Naive thymus-derived CD4-positive, alpha-beta T cell (primary cell): ENCODE measurements at regions not wholly inside any gene's neighbourhood (a gene's known extent, or its start where the extent isn't known, plus 50 kb on each side); places are given as distances from the start of the nearest gene placed in this dataset.
"Not testable (repeated sequence)": the region's sequence is repeated elsewhere in the genome, so short reads cannot be mapped to it uniquely, and the experiment has no call there.

Experiments
- ATAC-seq: fragments of 150-1000 bp; cut with Tn5 transposase; 2 replicates; pipeline ENCODE4 v1.10.0; 2021; ENCODE audit warnings: mild to moderate bottlenecking, moderate library complexity
- CTCF ChIA-PET: fragments of 350-600 bp; sonication (Branson Sonifier 250); formaldehyde crosslinking; loops from one replicate; lab custom pipeline; 2021; ENCODE audit warnings: antibody characterized with exemption; lab: Charles Lee
- POLR2A ChIA-PET: fragments of 350-600 bp; sonication (Branson Sonifier 250); formaldehyde crosslinking; loops from one replicate; lab custom pipeline; 2021; ENCODE audit warnings: antibody characterized with exemption, inconsistent platforms; lab: Charles Lee
- DNase-seq, 9 donors: peaks; one replicate each; pipeline versions ENCODE4 v3.0.0 to v3.0.0-alpha.2; 2020 to 2022; ENCODE audit warnings: mixed read lengths in 1 of 9
- H3K27ac ChIP-seq: one replicate; pipeline ENCODE4 v1.7.0; 2013; ENCODE audit warnings: mild to moderate bottlenecking, low read depth, low read length, moderate library complexity
- H3K27me3 ChIP-seq, 2 donors: one replicate each; pipeline ENCODE4 v1.7.0; 2013; ENCODE audit warnings: low read length in 2 of 2, mild to moderate bottlenecking in 2 of 2, moderate library complexity in 2 of 2; ENCODE audit not compliant: control insufficient read depth in 2 of 2, insufficient read depth in 2 of 2
- H3K36me3 ChIP-seq, 3 experiments: 1 replicate in 2 of 3; 2 replicates in 1 of 3; pipeline ENCODE4 v1.7.0; 2013; ENCODE audit warnings: low read length in 3 of 3, mild to moderate bottlenecking in 3 of 3, moderate library complexity in 1 of 3; ENCODE audit not compliant: insufficient read depth in 3 of 3, control insufficient read depth in 2 of 3
- H3K4me1 ChIP-seq, 2 donors: one replicate each; pipeline ENCODE4 v1.7.0; 2013; ENCODE audit warnings: low read length in 2 of 2, mild to moderate bottlenecking in 2 of 2, moderate library complexity in 1 of 2; ENCODE audit not compliant: control insufficient read depth in 2 of 2, insufficient read depth in 2 of 2
- H3K4me3 ChIP-seq: 2 replicates; pipeline ENCODE4 v1.7.0; 2013; ENCODE audit warnings: mild to moderate bottlenecking, low read length
- H3K9me3 ChIP-seq, 3 experiments: 1 replicate in 2 of 3; 2 replicates in 1 of 3; pipeline ENCODE4 v1.7.0; 2013; ENCODE audit warnings: low read length in 3 of 3; ENCODE audit not compliant: control insufficient read depth in 2 of 3
- H3K27ac Mint-ChIP-seq, 9 donors: one replicate each; pipeline ENCODE4 v1.8.0; 2020 to 2022; ENCODE audit warnings: mixed read lengths in 9 of 9, mild to moderate bottlenecking in 8 of 9, moderate library complexity in 5 of 9, inconsistent platforms in 2 of 9
- H3K27me3 Mint-ChIP-seq, 5 donors: one replicate each; pipeline ENCODE4 v1.8.0; 2021 to 2022; ENCODE audit warnings: mixed read lengths in 5 of 5, mild to moderate bottlenecking in 1 of 5
- H3K36me3 Mint-ChIP-seq, 5 donors: one replicate each; pipeline ENCODE4 v1.8.0; 2020 to 2022; ENCODE audit warnings: mixed read lengths in 5 of 5, mild to moderate bottlenecking in 3 of 5, inconsistent platforms in 1 of 5
- H3K4me1 Mint-ChIP-seq, 7 donors: one replicate each; pipeline ENCODE4 v1.8.0; 2020 to 2022; ENCODE audit warnings: mixed read lengths in 7 of 7, mild to moderate bottlenecking in 3 of 7, inconsistent platforms in 1 of 7
- H3K4me3 Mint-ChIP-seq, 10 donors: one replicate each; pipeline ENCODE4 v1.8.0; 2020 to 2022; ENCODE audit warnings: mild to moderate bottlenecking in 10 of 10, mixed read lengths in 10 of 10, moderate library complexity in 6 of 10, inconsistent platforms in 2 of 10
- H3K9me3 Mint-ChIP-seq, 11 donors: one replicate each; pipeline ENCODE4 v1.8.0; 2020 to 2022; ENCODE audit warnings: mixed read lengths in 11 of 11, mild to moderate bottlenecking in 4 of 11, inconsistent platforms in 1 of 11, moderate library complexity in 1 of 11
- intact Hi-C, 2 donors: fragments of 100-400 bp; cut with micrococcal nuclease; formaldehyde crosslinking; loops; one replicate each; pipeline ENCODE4 v1.15.1; 2023

DNA sequence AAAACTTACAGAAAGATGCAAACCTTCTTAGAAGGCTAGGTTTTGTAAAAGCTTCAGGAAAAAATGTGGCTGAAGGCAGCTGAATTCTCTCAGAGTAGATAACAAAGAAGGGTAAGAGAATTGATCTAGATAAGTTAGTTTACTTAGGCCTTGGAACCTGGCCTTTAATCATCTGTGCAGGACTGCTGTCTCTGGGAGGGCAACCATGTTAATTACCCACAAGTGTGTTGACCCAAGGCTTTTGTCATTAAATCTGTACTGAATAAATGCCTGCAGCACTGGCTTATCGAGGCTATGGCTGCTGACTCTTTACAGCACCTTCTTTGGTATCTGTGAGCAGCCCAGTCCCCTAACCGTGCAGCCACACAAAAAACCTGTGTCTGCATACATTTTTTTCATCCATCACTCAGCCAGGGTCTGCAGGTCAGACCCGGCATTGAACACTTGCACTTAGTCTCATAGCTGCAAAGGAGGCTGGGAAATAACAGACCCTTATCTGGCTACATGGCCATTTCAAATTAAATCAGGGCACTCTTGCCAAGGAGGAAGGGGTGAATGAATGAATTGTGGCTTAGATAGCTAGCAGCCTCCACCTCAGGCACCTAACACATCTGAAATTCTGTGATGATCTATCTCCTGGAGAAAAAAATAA, 86.4 kb upstream of the EPCAM start:
- DNase-seq (no peak), ATAC-seq (no peak)
- Histone ChIP-seq H3K36me3 (no peaks in the 10 kb centered on the region), H3K4me3 (no peak overlapping the region), H3K27ac (no peak overlapping the region), H3K9me3 (no peaks in the 10 kb centered on the region), H3K27me3 (no peaks in the 10 kb centered on the region), H3K4me1 (no peaks in the 10 kb centered on the region)
- CTCF ChIA-PET, result no interaction called here
- POLR2A ChIA-PET, result no interaction called here
- H3K4me1 Mint-ChIP-seq, result no peaks in the 10 kb centered on the region
- intact Hi-C loops, result no loop called here
- no peak overlapping the region for H3K27ac Mint-ChIP-seq
- H3K36me3 Mint-ChIP-seq, result no peaks in the 10 kb centered on the region
- H3K9me3 Mint-ChIP-seq, result peaks cover 0 to 3% (median 0%) of the 10 kb centered on the region in 11 donors
- H3K27me3 Mint-ChIP-seq, result peaks cover 0 to 12% (median 0%) of the 10 kb centered on the region in 5 donors
- H3K4me3 Mint-ChIP-seq, result no peak overlapping the region

DNA sequence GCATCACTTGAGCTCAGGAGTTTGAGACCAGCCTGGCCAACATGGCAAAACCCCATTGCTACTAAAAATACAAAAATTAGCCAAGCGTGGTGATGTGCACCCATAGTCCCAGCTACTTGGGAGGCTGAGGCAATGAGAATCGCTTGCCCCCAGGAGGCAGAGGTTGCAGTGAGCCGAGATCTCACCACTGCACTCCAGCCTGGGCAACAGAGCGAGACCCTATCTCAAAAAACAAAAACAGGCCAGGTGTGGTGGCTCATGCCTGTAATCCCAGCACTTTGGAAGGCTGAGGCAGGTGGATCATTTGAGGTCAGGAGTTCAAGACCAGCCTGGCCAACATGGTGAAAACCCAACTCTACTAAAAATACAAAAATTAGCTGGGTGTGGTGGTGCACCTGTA, 89.6 kb upstream of the EPCAM start:
- ATAC-seq, H3K36me3 Mint-ChIP-seq, H3K9me3 ChIP-seq, H3K27me3 Mint-ChIP-seq, H3K27ac Mint-ChIP-seq, H3K4me1 ChIP-seq, H3K27me3 ChIP-seq, intact Hi-C loops, H3K27ac ChIP-seq, DNase-seq, H3K4me3 ChIP-seq, H3K4me3 Mint-ChIP-seq, H3K36me3 ChIP-seq, H3K4me1 Mint-ChIP-seq, H3K9me3 Mint-ChIP-seq: not testable (repeated sequence)
- ChIA-PET CTCF (interaction anchor here (0.8 kb wide), 1 partner anchor 244 kb away, joined by 3 read pairs; no protein-coding TSS in a partner anchor), POLR2A (interaction anchor here (0.7 kb wide), 1 partner anchor 327 kb away, joined by 3 read pairs; no protein-coding TSS in a partner anchor)

DNA sequence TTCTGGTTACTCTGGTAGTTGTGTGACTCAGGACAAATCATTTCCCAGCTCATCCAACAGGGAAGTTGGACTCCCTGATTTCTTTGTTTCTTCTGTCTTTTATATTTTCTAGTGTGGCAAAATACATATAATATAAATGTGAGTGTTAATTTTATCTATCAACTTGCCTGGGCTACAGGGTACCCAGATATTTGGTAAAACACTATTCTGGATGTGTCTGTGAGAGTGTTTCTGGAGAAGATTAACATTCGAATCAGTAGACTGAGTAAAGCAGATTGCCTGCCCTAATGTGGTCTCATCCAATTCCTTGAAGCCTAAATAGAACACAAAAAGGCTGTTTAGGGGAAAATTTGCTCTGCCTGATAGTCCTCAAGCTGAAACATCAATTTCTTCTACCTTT, 91.1 kb upstream of the EPCAM start:
- Mint-ChIP-seq H3K4me1 (no peaks in the 10 kb centered on the region), H3K9me3 (peaks cover 0 to 3% (median 0%) of the 10 kb centered on the region in 11 donors), H3K27ac (no peak overlapping the region), H3K27me3 (peaks cover 0 to 8% (median 0%) of the 10 kb centered on the region in 5 donors), H3K4me3 (no peak overlapping the region), H3K36me3 (no peaks in the 10 kb centered on the region)
- intact Hi-C loops, result no loop called here
- H3K4me1 ChIP-seq, result no peaks in the 10 kb centered on the region
- no peak overlapping the region for H3K27ac ChIP-seq
- no peaks in the 10 kb centered on the region for H3K27me3 ChIP-seq
- no peaks in the 10 kb centered on the region for H3K36me3 ChIP-seq
- CTCF ChIA-PET, result no interaction called here
- POLR2A ChIA-PET, result no interaction called here
- DNase-seq, result no peak
- H3K4me3 ChIP-seq, result no peak overlapping the region
- ATAC-seq, result no peak
- no peaks in the 10 kb centered on the region for H3K9me3 ChIP-seq

DNA sequence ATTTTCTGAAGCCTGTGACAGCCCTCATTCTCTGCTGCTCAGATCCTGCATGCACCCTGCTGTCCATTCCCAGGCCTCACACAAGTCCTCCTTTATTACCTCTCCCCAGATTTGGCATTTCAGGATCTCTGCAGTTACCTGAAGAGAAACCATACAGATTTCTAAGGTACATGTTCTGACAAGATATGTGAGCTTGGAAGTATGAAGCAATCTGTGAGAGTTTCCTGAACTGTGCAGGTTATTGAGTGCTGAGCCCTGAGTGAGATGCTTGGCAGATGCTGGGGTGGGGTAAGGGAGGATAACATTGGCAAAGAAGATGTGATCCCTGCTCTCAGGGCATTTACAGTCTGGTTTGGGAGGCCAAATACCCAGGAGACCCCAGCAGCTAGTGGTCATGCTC, 91.9 kb upstream of the EPCAM start:
- Mint-ChIP-seq H3K36me3 (no peaks in the 10 kb centered on the region), H3K27ac (no peak overlapping the region), H3K9me3 (peaks cover 0 to 3% (median 0%) of the 10 kb centered on the region in 11 donors), H3K27me3 (peaks cover 0 to 8% (median 0%) of the 10 kb centered on the region in 5 donors), H3K4me1 (peaks cover 0 to 1% (median 0%) of the 10 kb centered on the region in 7 donors), H3K4me3 (no peak overlapping the region)
- H3K4me1 ChIP-seq, result no peaks in the 10 kb centered on the region
- H3K36me3 ChIP-seq, result no peaks in the 10 kb centered on the region
- DNase-seq (no peak), ATAC-seq (no peak)
- H3K4me3 ChIP-seq, result no peak overlapping the region
- H3K27me3 ChIP-seq, result no peaks in the 10 kb centered on the region
- H3K9me3 ChIP-seq, result no peaks in the 10 kb centered on the region
- intact Hi-C loops, result no loop called here
- no peak overlapping the region for H3K27ac ChIP-seq
- CTCF ChIA-PET, result interaction anchor here (0.9 kb wide), 1 partner anchor 16 kb away, joined by 3 read pairs; no protein-coding TSS in a partner anchor
- POLR2A ChIA-PET, result no interaction called here

DNA sequence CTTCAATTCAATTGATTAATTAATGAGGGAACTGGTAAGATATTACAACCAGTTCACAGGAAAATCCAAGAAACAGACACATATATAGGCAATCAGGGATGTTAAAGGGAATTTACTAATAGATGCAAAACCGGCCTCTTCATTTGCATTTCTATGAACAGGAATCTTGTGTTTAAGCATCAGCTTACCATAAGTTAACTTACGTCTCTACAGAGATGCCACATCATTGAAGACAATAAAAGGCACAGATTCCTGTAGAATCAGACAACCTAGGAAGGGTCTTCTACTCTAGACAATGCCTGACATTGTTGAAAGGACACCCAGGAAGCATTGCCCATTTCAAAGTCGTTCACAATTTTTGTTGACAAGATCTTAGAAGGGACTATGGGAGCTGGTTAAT, 93.0 kb upstream of the EPCAM start:
- intact Hi-C loops, result no loop called here
- DNase-seq, result no peak
- Mint-ChIP-seq H3K27me3 (peaks cover 0 to 8% (median 0%) of the 10 kb centered on the region in 5 donors), H3K4me3 (no peak overlapping the region), H3K27ac (no peak overlapping the region), H3K36me3 (no peaks in the 10 kb centered on the region), H3K4me1 (peaks cover 0 to 11% (median 2%) of the 10 kb centered on the region in 7 donors), H3K9me3 (peaks cover 0 to 3% (median 0%) of the 10 kb centered on the region in 11 donors)
- Histone ChIP-seq H3K27me3 (no peaks in the 10 kb centered on the region), H3K4me3 (no peak overlapping the region), H3K4me1 (no peaks in the 10 kb centered on the region), H3K27ac (no peak overlapping the region), H3K36me3 (no peaks in the 10 kb centered on the region), H3K9me3 (no peaks in the 10 kb centered on the region)
- no peak for ATAC-seq
- ChIA-PET POLR2A (no interaction called here), CTCF (interaction anchor here (0.7 kb wide), 1 partner anchor 600 kb away, joined by 6 read pairs; no protein-coding TSS in a partner anchor)

DNA sequence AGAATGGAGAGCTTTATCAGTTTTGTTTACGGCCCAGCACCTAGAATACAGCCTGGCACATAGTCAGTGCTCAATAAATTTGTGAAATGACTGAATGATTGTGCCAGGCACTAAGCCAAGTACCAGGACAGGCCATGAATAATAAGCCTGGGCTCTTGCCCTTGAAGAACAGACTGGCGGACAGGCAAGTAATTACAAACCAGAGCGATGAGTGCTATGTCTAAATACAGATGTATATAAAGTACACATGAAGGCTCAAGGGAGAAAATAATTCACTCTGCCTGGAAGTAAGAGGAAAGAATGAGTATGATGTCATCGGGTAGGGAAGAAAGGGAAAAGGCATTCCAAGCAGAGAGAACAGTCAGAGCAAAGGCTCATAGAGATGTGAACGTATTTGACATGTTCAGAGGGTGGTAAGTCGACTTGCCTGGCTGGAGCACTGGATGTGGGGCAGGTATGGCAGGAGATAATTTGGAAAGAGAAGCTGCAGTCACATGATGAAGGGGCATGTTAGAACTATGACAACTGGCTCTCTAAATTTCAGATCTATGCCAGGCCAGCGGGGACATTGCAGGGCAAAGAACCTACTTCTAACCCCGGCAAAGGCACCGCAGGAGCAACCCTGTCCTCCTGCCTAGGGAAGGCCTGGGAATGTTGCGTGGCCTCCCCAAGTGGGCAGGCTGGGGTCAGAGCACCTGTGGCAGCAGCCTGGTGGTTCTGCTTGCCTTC, 94.9 kb upstream of the EPCAM start:
- no peaks in the 10 kb centered on the region for H3K9me3 ChIP-seq
- Mint-ChIP-seq H3K27ac (no peak overlapping the region), H3K27me3 (peaks cover 0 to 7% (median 0%) of the 10 kb centered on the region in 5 donors), H3K4me3 (peak overlapping the region in 1 of 10 donors; percentile 58), H3K9me3 (peaks cover 0 to 2% (median 0%) of the 10 kb centered on the region in 11 donors), H3K4me1 (peaks cover 0 to 11% (median 2%) of the 10 kb centered on the region in 7 donors), H3K36me3 (no peaks in the 10 kb centered on the region)
- H3K36me3 ChIP-seq, result no peaks in the 10 kb centered on the region
- H3K4me1 ChIP-seq, result no peaks in the 10 kb centered on the region
- ATAC-seq (no peak), DNase-seq (no peak)
- no peak overlapping the region for H3K4me3 ChIP-seq
- H3K27ac ChIP-seq, result no peak overlapping the region
- H3K27me3 ChIP-seq, result no peaks in the 10 kb centered on the region
- intact Hi-C loops, result no loop called here
- CTCF ChIA-PET, result no interaction called here
- POLR2A ChIA-PET, result no interaction called here
